ENCODE measurements at regions not wholly inside any gene's neighbourhood (a gene's known extent, or its start where the extent isn't known, plus 50 kb on each side); places are given as distances from the start of the nearest gene placed in this dataset.

- TF ChIP-seq CTCF (conservative IDR thresholded peaks at IDR 0.05 in 1 of 2, IDR thresholded peaks at IDR 0.05 in 1 of 2; ENCODE audit: low read depth in 1 of 2, low read length in 2 of 2), result no peak
- no peak for TF ChIP-seq EZH2 (IDR thresholded peaks at IDR 0.05; ENCODE audit: low read length, missing control alignments)
- H3K4me1 ChIP-seq (ENCODE audit: control insufficient read depth, extremely low read depth, insufficient read depth, low read length), result no peaks in the 10 kb centered on the region
- no peak overlapping the region for H3K9ac ChIP-seq (ENCODE audit: insufficient read depth, low read length)
- no peak overlapping the region for H2AFZ ChIP-seq (ENCODE audit: low read length)
- DNase-seq (ENCODE audit: low read depth in 2 of 2), result no peak
- H3K27ac ChIP-seq (ENCODE audit: insufficient read depth, low read length), result no peak overlapping the region
- H3K27me3 ChIP-seq (ENCODE audit: control insufficient read depth, insufficient read depth, low read length), result no peaks in the 10 kb centered on the region
- no peaks in the 10 kb centered on the region for H4K20me1 ChIP-seq (ENCODE audit: control insufficient read depth, extremely low read depth, insufficient read depth, low read length)
- H3K9me3 ChIP-seq (ENCODE audit: control insufficient read depth, insufficient read depth, low read depth, low read length), result no peaks in the 10 kb centered on the region
- H3K4me3 ChIP-seq (replicated peaks in 1 of 4; ENCODE audit: control extremely low read depth in 1 of 4, insufficient read depth in 1 of 4, low read depth in 3 of 4, low read length in 4 of 4), result no peak overlapping the region
- H3K79me2 ChIP-seq (ENCODE audit: control insufficient read depth, insufficient read depth, low read length), result no peaks in the 10 kb centered on the region
- H3K4me2 ChIP-seq (ENCODE audit: extremely low read depth, insufficient read depth, low read length), result no peak overlapping the region
- H3K36me3 ChIP-seq (ENCODE audit: control insufficient read depth, insufficient read depth, low read length), result no peaks in the 10 kb centered on the region
Measured at GRCh38 chr5:27810458-27810857, 772.1 kb upstream of the CDH9 start.

- no peaks in the 10 kb centered on the region for H3K27me3 ChIP-seq (ENCODE audit: control insufficient read depth, insufficient read depth, low read length)
- no peak overlapping the region for H3K4me2 ChIP-seq (ENCODE audit: extremely low read depth, insufficient read depth, low read length)
- H2AFZ ChIP-seq (ENCODE audit: low read length), result no peak overlapping the region
- H3K9ac ChIP-seq (ENCODE audit: insufficient read depth, low read length), result no peak overlapping the region
- TF ChIP-seq EZH2 (IDR thresholded peaks at IDR 0.05; ENCODE audit: low read length, missing control alignments), result no peak
- TF ChIP-seq CTCF (conservative IDR thresholded peaks at IDR 0.05 in 1 of 2, IDR thresholded peaks at IDR 0.05 in 1 of 2; ENCODE audit: low read depth in 1 of 2, low read length in 2 of 2), result no peak
- H3K27ac ChIP-seq (ENCODE audit: insufficient read depth, low read length), result no peak overlapping the region
- H3K4me1 ChIP-seq (ENCODE audit: control insufficient read depth, extremely low read depth, insufficient read depth, low read length), result no peaks in the 10 kb centered on the region
- H3K9me3 ChIP-seq (ENCODE audit: control insufficient read depth, insufficient read depth, low read depth, low read length), result no peaks in the 10 kb centered on the region
- no peaks in the 10 kb centered on the region for H4K20me1 ChIP-seq (ENCODE audit: control insufficient read depth, extremely low read depth, insufficient read depth, low read length)
- no peaks in the 10 kb centered on the region for H3K79me2 ChIP-seq (ENCODE audit: control insufficient read depth, insufficient read depth, low read length)
- H3K36me3 ChIP-seq (ENCODE audit: control insufficient read depth, insufficient read depth, low read length), result no peaks in the 10 kb centered on the region
- DNase-seq (ENCODE audit: low read depth in 2 of 2), result no peak
- no peak overlapping the region for H3K4me3 ChIP-seq (replicated peaks in 1 of 4; ENCODE audit: control extremely low read depth in 1 of 4, insufficient read depth in 1 of 4, low read depth in 3 of 4, low read length in 4 of 4)
Measured at GRCh38 chr5:27797220-27797619, 758.8 kb upstream of the CDH9 start.

GRCh38 chr5:27788184-27788583 is 749.8 kb upstream of the CDH9 start:
- no peaks in the 10 kb centered on the region for H3K9me3 ChIP-seq (ENCODE audit: control insufficient read depth, insufficient read depth, low read depth, low read length)
- H3K79me2 ChIP-seq (ENCODE audit: control insufficient read depth, insufficient read depth, low read length), result no peaks in the 10 kb centered on the region
- no peaks in the 10 kb centered on the region for H3K4me1 ChIP-seq (ENCODE audit: control insufficient read depth, extremely low read depth, insufficient read depth, low read length)
- no peak overlapping the region for H2AFZ ChIP-seq (ENCODE audit: low read length)
- H3K4me2 ChIP-seq (ENCODE audit: extremely low read depth, insufficient read depth, low read length), result no peak overlapping the region
- H3K27me3 ChIP-seq (ENCODE audit: control insufficient read depth, insufficient read depth, low read length), result no peaks in the 10 kb centered on the region
- no peak for TF ChIP-seq CTCF (conservative IDR thresholded peaks at IDR 0.05 in 1 of 2, IDR thresholded peaks at IDR 0.05 in 1 of 2; ENCODE audit: low read depth in 1 of 2, low read length in 2 of 2)
- TF ChIP-seq EZH2 (IDR thresholded peaks at IDR 0.05; ENCODE audit: low read length, missing control alignments), result no peak
- no peaks in the 10 kb centered on the region for H4K20me1 ChIP-seq (ENCODE audit: control insufficient read depth, extremely low read depth, insufficient read depth, low read length)
- no peak overlapping the region for H3K4me3 ChIP-seq (replicated peaks in 1 of 4; ENCODE audit: control extremely low read depth in 1 of 4, insufficient read depth in 1 of 4, low read depth in 3 of 4, low read length in 4 of 4)
- DNase-seq (ENCODE audit: low read depth in 2 of 2), result no peak
- H3K27ac ChIP-seq (ENCODE audit: insufficient read depth, low read length), result no peak overlapping the region
- no peaks in the 10 kb centered on the region for H3K36me3 ChIP-seq (ENCODE audit: control insufficient read depth, insufficient read depth, low read length)
- no peak overlapping the region for H3K9ac ChIP-seq (ENCODE audit: insufficient read depth, low read length)

Measured in fibroblast of lung (primary cell).